Right lobe of liver (tissue), 4 donors: ENCODE measurements at regions not wholly inside any gene's neighbourhood (a gene's known extent, or its start where the extent isn't known, plus 50 kb on each side); places are given as distances from the start of the nearest gene placed in this dataset.

Experiments
- POLR2A ChIP-seq: fragments of 450-650 bp; IDR thresholded peaks from one replicate; pipeline ENCODE4 v1.6.1; 2017; ENCODE audit warnings: antibody characterized with exemption, mild to moderate bottlenecking
- TF ChIP-seq, protein P1 (sequence below), 4 donors: fragments of 200-600 bp in 3 of 4; fragments of 450-650 bp in 1 of 4; IDR thresholded peaks; one replicate each; pipeline versions ENCODE4 v1.5.1 to v1.8.0; 2016 to 2022; ENCODE audit warnings: antibody characterized with exemption in 4 of 4, mild to moderate bottlenecking in 2 of 4
- donor health status: DM: no; HTN: no; CAD: no.
- donor health status: DM: no; HTN: no; CAD: no.
- donor health status: DM: no; HTN: yes; CAD: no.

DNA sequence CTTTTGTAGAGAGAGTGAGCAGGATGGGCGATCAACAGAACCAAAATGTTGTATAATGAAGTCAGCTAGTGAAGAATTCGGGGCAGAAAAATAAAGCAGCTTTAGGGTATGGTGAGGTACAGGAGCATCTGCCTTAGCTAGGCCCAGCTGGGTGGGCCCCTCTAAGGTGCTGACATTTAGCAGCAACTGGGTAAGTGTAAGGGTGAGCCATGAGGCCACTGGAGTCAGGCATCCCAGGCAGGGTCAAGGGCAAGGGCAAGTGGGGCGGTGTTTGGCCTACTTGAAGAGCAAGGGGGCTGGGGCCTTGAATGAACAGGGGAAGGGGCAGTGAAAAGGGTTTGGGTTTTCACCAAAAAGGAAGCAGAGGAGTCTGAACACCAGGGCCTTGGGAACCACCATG is 583.6 kb downstream of the BCL11B start:
- TF ChIP-seq, protein P1, sequence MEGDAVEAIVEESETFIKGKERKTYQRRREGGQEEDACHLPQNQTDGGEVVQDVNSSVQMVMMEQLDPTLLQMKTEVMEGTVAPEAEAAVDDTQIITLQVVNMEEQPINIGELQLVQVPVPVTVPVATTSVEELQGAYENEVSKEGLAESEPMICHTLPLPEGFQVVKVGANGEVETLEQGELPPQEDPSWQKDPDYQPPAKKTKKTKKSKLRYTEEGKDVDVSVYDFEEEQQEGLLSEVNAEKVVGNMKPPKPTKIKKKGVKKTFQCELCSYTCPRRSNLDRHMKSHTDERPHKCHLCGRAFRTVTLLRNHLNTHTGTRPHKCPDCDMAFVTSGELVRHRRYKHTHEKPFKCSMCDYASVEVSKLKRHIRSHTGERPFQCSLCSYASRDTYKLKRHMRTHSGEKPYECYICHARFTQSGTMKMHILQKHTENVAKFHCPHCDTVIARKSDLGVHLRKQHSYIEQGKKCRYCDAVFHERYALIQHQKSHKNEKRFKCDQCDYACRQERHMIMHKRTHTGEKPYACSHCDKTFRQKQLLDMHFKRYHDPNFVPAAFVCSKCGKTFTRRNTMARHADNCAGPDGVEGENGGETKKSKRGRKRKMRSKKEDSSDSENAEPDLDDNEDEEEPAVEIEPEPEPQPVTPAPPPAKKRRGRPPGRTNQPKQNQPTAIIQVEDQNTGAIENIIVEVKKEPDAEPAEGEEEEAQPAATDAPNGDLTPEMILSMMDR (IDR thresholded peaks at IDR 0.05), result no peak
- TF ChIP-seq POLR2A, result no peak
